NCI-H2107 treated with DMSO at 0.1 percent for 48 hours (cell line): ENCODE measurements at regions not wholly inside any gene's neighbourhood (a gene's known extent, or its start where the extent isn't known, plus 50 kb on each side); places are given as distances from the start of the nearest gene placed in this dataset.
"Not testable (repeated sequence)": the region's sequence is repeated elsewhere in the genome, so short reads cannot be mapped to it uniquely, and the experiment has no call there.

ENCODE experiments used
- DNase-seq: peaks from one replicate; lab custom pipeline; 2025; ENCODE audit not compliant: unreplicated experiment; lab: John Stamatoyannopoulos, UW

GRCh38 chr5:156019571-156020180 lies 307.3 kb upstream of the SGCD start:
- no peak for DNase-seq

- DNase-seq: no peak
These were observed 306.3 kb upstream of the SGCD start for GRCh38 chr5:156020647-156021046.

GRCh38 chr5:156021866-156022265 lies 305.1 kb upstream of the SGCD start:
- no peak for DNase-seq

- DNase-seq: no peak
These were observed 301.3 kb upstream of the SGCD start for GRCh38 chr5:156025656-156026055.

- DNase-seq: no peak
These were observed 295.8 kb upstream of the SGCD start for GRCh38 chr5:156031181-156031580.

- no peak for DNase-seq
These were observed 290.3 kb upstream of the SGCD start for GRCh38 chr5:156036640-156037039.

- no peak for DNase-seq
These were observed 289.6 kb upstream of the SGCD start for GRCh38 chr5:156037151-156037909.

GRCh38 chr5:156042726-156043125 lies 284.2 kb upstream of the SGCD start:
- DNase-seq: no peak

GRCh38 chr5:156043351-156043750 lies 283.6 kb upstream of the SGCD start:
- DNase-seq: no peak

GRCh38 chr5:156051972-156052371 lies 275.0 kb upstream of the SGCD start:
- no peak for DNase-seq

- no peak for DNase-seq
These were observed 274.3 kb upstream of the SGCD start for GRCh38 chr5:156052656-156053055.

- no peak for DNase-seq
These were observed 273.9 kb upstream of the SGCD start for GRCh38 chr5:156053056-156053455.

- DNase-seq: no peak
These were observed 250.1 kb upstream of the SGCD start for GRCh38 chr5:156076912-156077311.

GRCh38 chr5:156087577-156088110 lies 239.3 kb upstream of the SGCD start:
- no peak for DNase-seq

GRCh38 chr5:156089955-156090940 lies 236.7 kb upstream of the SGCD start:
- not testable (repeated sequence) for DNase-seq

GRCh38 chr5:156093024-156093423 lies 233.9 kb upstream of the SGCD start:
- DNase-seq: no peak

- no peak for DNase-seq
These were observed 233.0 kb upstream of the SGCD start for GRCh38 chr5:156094001-156094400.

GRCh38 chr5:156095709-156096241 lies 231.2 kb upstream of the SGCD start:
- DNase-seq: no peak

GRCh38 chr5:156096259-156096658 lies 230.7 kb upstream of the SGCD start:
- DNase-seq: no peak

GRCh38 chr5:156103155-156103885 lies 223.6 kb upstream of the SGCD start:
- DNase-seq: no peak
